NT2/D1 (cell line): ENCODE measurements at regions not wholly inside any gene's neighbourhood (a gene's known extent, or its start where the extent isn't known, plus 50 kb on each side); places are given as distances from the start of the nearest gene placed in this dataset.

ENCODE experiments used
- DNase-seq: peaks from one replicate; pipeline ENCODE4 v3.0.0-alpha.2; 2011; ENCODE audit warnings: low read depth, low spot score
- H3K27me3 ChIP-seq: 2 replicates; pipeline ENCODE4 v1.6.0; 2011; ENCODE audit warnings: mild to moderate bottlenecking; ENCODE audit not compliant: insufficient read length, insufficient read depth
- H3K36me3 ChIP-seq: 2 replicates; pipeline ENCODE4 v1.6.1; 2011; ENCODE audit warnings: mild to moderate bottlenecking, low read length, mixed read lengths; ENCODE audit not compliant: insufficient read depth, insufficient read length
- H3K4me1 ChIP-seq: 2 replicates; pipeline ENCODE4 v1.5.1; 2011; ENCODE audit not compliant: insufficient read depth, insufficient read length
- H3K4me3 ChIP-seq: 2 replicates; pipeline ENCODE4 v1.5.1; 2011; ENCODE audit warnings: low read depth; ENCODE audit not compliant: insufficient read length
- H3K9ac ChIP-seq: 2 replicates; pipeline ENCODE4 v1.6.0; 2011; ENCODE audit warnings: low read depth; ENCODE audit not compliant: insufficient read length
- H3K9me3 ChIP-seq: 2 replicates; pipeline ENCODE4 v1.5.1; 2011; ENCODE audit warnings: mild to moderate bottlenecking, low read length; ENCODE audit not compliant: insufficient read depth
- SUZ12 ChIP-seq: IDR thresholded peaks from 2 replicates; pipeline ENCODE4 v1.6.1; 2011; ENCODE audit not compliant: insufficient read length, insufficient read depth; ENCODE audit errors: extremely low read depth
- YY1 ChIP-seq: IDR thresholded peaks from 2 replicates; pipeline ENCODE4 v1.6.1; 2011; ENCODE audit not compliant: insufficient read length, insufficient read depth
- ZNF274 ChIP-seq: IDR thresholded peaks from 2 replicates; pipeline ENCODE4 v1.6.1; 2011; ENCODE audit warnings: mild to moderate bottlenecking, low read depth, low read length

GRCh38 chr12:78431931-78432330, 432.6 kb upstream of the SYT1 start:
- Histone ChIP-seq H3K4me3 (no peak overlapping the region), H3K36me3 (no peaks in the 10 kb centered on the region), H3K4me1 (no peaks in the 10 kb centered on the region), H3K9ac (no peak overlapping the region), H3K27me3 (no peaks in the 10 kb centered on the region), H3K9me3 (no peaks in the 10 kb centered on the region)
- no peak for DNase-seq
- TF ChIP-seq ZNF274 (no peak), SUZ12 (no peak), YY1 (no peak)

- Histone ChIP-seq H3K4me3 (no peak overlapping the region), H3K9ac (no peak overlapping the region), H3K36me3 (no peaks in the 10 kb centered on the region), H3K9me3 (no peaks in the 10 kb centered on the region), H3K4me1 (no peaks in the 10 kb centered on the region), H3K27me3 (no peaks in the 10 kb centered on the region)
- TF ChIP-seq YY1 (no peak), ZNF274 (no peak), SUZ12 (no peak)
- no peak for DNase-seq
These were observed 424.9 kb upstream of the SYT1 start for GRCh38 chr12:78439666-78440065.

- TF ChIP-seq YY1 (no peak), SUZ12 (no peak), ZNF274 (no peak)
- Histone ChIP-seq H3K4me1 (no peaks in the 10 kb centered on the region), H3K9ac (no peak overlapping the region), H3K4me3 (no peak overlapping the region), H3K36me3 (no peaks in the 10 kb centered on the region), H3K27me3 (no peaks in the 10 kb centered on the region), H3K9me3 (no peaks in the 10 kb centered on the region)
- DNase-seq = no peak
These were observed 422.7 kb upstream of the SYT1 start for GRCh38 chr12:78441737-78442453.

GRCh38 chr12:78442454-78442801, 422.1 kb upstream of the SYT1 start:
- Histone ChIP-seq H3K9ac (no peak overlapping the region), H3K27me3 (no peaks in the 10 kb centered on the region), H3K9me3 (no peaks in the 10 kb centered on the region), H3K4me3 (no peak overlapping the region), H3K36me3 (no peaks in the 10 kb centered on the region), H3K4me1 (no peaks in the 10 kb centered on the region)
- no peak for DNase-seq
- no peak for TF ChIP-seq SUZ12
- no peak for TF ChIP-seq YY1
- TF ChIP-seq ZNF274 = no peak

GRCh38 chr12:78446555-78446954, 418.0 kb upstream of the SYT1 start:
- Histone ChIP-seq H3K4me1 (no peaks in the 10 kb centered on the region), H3K9me3 (no peaks in the 10 kb centered on the region), H3K4me3 (no peak overlapping the region), H3K27me3 (no peaks in the 10 kb centered on the region), H3K36me3 (no peaks in the 10 kb centered on the region), H3K9ac (no peak overlapping the region)
- no peak for TF ChIP-seq YY1
- no peak for TF ChIP-seq ZNF274
- no peak for TF ChIP-seq SUZ12
- DNase-seq = no peak

GRCh38 chr12:78447373-78447772, 417.2 kb upstream of the SYT1 start:
- Histone ChIP-seq H3K27me3 (no peaks in the 10 kb centered on the region), H3K9me3 (no peaks in the 10 kb centered on the region), H3K4me1 (no peaks in the 10 kb centered on the region), H3K9ac (no peak overlapping the region), H3K36me3 (no peaks in the 10 kb centered on the region), H3K4me3 (no peak overlapping the region)
- TF ChIP-seq SUZ12 = no peak
- TF ChIP-seq YY1 = no peak
- TF ChIP-seq ZNF274 = no peak
- DNase-seq = no peak

GRCh38 chr12:78448692-78449091, 415.9 kb upstream of the SYT1 start:
- no peaks in the 10 kb centered on the region for H3K4me1 ChIP-seq
- H3K4me3 ChIP-seq = no peak overlapping the region
- no peak overlapping the region for H3K9ac ChIP-seq
- H3K9me3 ChIP-seq = no peaks in the 10 kb centered on the region
- no peaks in the 10 kb centered on the region for H3K27me3 ChIP-seq
- TF ChIP-seq SUZ12 (no peak), ZNF274 (no peak), YY1 (no peak)
- H3K36me3 ChIP-seq = no peaks in the 10 kb centered on the region
- no peak for DNase-seq

- Histone ChIP-seq H3K4me1 (no peaks in the 10 kb centered on the region), H3K9ac (no peak overlapping the region), H3K9me3 (no peaks in the 10 kb centered on the region), H3K27me3 (no peaks in the 10 kb centered on the region), H3K4me3 (no peak overlapping the region), H3K36me3 (no peaks in the 10 kb centered on the region)
- no peak for DNase-seq
- no peak for TF ChIP-seq YY1
- TF ChIP-seq SUZ12 = no peak
- no peak for TF ChIP-seq ZNF274
These were observed 408.6 kb upstream of the SYT1 start for GRCh38 chr12:78455991-78456390.
